ENCODE measurements at regions not wholly inside any gene's neighbourhood (a gene's known extent, or its start where the extent isn't known, plus 50 kb on each side); places are given as distances from the start of the nearest gene placed in this dataset.

DNA sequence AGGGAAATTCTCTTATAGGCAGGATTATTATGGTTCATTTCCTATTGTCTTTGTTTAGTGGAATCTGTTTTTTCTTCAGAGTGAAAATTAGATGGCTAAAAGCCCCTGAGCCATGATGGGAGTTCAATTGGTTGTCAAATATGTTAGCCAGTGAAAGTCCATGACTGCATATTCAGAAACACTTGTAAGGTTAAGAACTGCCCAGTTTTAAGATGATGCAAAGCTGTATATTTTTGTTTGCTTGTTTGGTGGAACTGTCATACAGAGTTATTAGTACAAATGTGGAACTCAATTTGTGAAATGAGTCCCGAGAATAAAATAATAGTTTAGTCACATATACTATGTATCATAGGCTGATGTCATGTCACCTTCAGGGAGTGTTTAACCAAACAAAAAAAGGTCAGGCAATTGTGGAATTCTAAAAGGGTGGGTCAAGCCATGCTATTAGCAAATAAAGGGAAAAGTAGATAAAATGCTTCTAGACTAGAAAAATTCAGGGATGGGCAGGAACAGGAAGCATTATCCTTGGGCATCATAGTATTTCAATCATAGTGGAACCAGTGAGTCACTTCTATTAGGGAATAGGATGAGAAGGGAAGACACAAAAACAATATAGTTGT, 248.3 kb upstream of the SLITRK1 start:
- TF ChIP-seq, protein P1, sequence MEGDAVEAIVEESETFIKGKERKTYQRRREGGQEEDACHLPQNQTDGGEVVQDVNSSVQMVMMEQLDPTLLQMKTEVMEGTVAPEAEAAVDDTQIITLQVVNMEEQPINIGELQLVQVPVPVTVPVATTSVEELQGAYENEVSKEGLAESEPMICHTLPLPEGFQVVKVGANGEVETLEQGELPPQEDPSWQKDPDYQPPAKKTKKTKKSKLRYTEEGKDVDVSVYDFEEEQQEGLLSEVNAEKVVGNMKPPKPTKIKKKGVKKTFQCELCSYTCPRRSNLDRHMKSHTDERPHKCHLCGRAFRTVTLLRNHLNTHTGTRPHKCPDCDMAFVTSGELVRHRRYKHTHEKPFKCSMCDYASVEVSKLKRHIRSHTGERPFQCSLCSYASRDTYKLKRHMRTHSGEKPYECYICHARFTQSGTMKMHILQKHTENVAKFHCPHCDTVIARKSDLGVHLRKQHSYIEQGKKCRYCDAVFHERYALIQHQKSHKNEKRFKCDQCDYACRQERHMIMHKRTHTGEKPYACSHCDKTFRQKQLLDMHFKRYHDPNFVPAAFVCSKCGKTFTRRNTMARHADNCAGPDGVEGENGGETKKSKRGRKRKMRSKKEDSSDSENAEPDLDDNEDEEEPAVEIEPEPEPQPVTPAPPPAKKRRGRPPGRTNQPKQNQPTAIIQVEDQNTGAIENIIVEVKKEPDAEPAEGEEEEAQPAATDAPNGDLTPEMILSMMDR (IDR thresholded peaks at IDR 0.05 in 8 of 11, conservative IDR thresholded peaks at IDR 0.05 in 3 of 11), result no peak
- TF ChIP-seq POLR2AphosphoS5 (IDR thresholded peaks at IDR 0.05) (no peak), POLR2A (IDR thresholded peaks at IDR 0.05) (no peak)
